HUES64 (cell line): ENCODE measurements at regions not wholly inside any gene's neighbourhood (a gene's known extent, or its start where the extent isn't known, plus 50 kb on each side); places are given as distances from the start of the nearest gene placed in this dataset.
"Not testable (repeated sequence)": the region's sequence is repeated elsewhere in the genome, so short reads cannot be mapped to it uniquely, and the experiment has no call there.

Experiments used
- H3K27ac ChIP-seq: 2 replicates; pipeline ENCODE4 v1.7.0; 2013; ENCODE audit warnings: low read depth, low read length, inconsistent platforms
- H3K27me3 ChIP-seq: 2 replicates; pipeline ENCODE4 v1.6.1; 2013; ENCODE audit warnings: mild to moderate bottlenecking, low read length; ENCODE audit not compliant: insufficient read depth
- H3K36me3 ChIP-seq: 2 replicates; pipeline ENCODE4 v1.6.1; 2013; ENCODE audit warnings: mild to moderate bottlenecking, low read length; ENCODE audit not compliant: insufficient read depth
- H3K4me1 ChIP-seq: 2 replicates; pipeline ENCODE4 v1.6.1; 2013; ENCODE audit warnings: mild to moderate bottlenecking, low read length, moderate library complexity; ENCODE audit not compliant: insufficient read depth
- H3K4me3 ChIP-seq: 2 replicates; pipeline ENCODE4 v1.5.1; 2013; ENCODE audit warnings: mild to moderate bottlenecking, low read length, moderate library complexity
- H3K9ac ChIP-seq: 2 replicates; pipeline ENCODE4 v1.6.1; 2013; ENCODE audit warnings: mild to moderate bottlenecking, low read depth, low read length
- H3K9me3 ChIP-seq: 2 replicates; pipeline ENCODE4 v1.6.1; 2013; ENCODE audit warnings: low read depth, low read length; ENCODE audit not compliant: insufficient read depth
- WGBS: fragments of 150-250, 120-280 bp; methylation state at CpG from one replicate; pipeline ENCODE4 v1.1.7; 2013; ENCODE audit warnings: missing lambda C conversion rate; 5-methylcytosine and 5-hydroxymethylcytosine counted together

- Histone ChIP-seq H3K4me3 (no peak overlapping the region), H3K36me3 (no peaks in the 10 kb centered on the region), H3K27me3 (no peaks in the 10 kb centered on the region), H3K4me1 (no peaks in the 10 kb centered on the region), H3K27ac (no peak overlapping the region), H3K9me3 (no peaks in the 10 kb centered on the region), H3K9ac (no peak overlapping the region)
- 100% methylated on average over 1 of the region's 1 CpG for WGBS
Observed at GRCh38 chr9:17864951-17865350, 286.1 kb downstream of the SH3GL2 start.

DNA sequence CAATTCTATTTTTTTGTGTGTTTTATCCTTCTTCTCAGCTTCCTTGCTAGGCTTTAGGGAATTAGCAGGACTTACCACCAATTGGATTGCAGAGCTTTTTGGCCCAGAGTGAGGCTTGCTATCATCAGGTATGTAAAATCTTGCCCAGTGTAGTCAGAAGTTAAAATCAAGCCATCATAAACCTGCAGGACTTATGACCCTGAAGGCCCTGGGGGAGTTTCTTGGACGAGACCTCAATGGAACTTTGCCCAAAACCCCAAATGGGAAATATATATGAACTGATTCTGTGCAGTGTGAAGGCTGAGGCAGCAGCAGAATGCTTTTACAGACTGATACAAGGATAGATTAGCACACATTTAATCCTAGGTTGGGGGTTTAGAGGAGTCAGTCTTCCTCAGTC lies 287.0 kb downstream of the SH3GL2 start:
- WGBS = 80% methylated on average over 1 of the region's 1 CpG
- no peak overlapping the region for H3K9ac ChIP-seq

GRCh38 chr9:17870722-17871121 lies 291.9 kb downstream of the SH3GL2 start:
- Histone ChIP-seq H3K27ac (no peak overlapping the region), H3K4me3 (no peak overlapping the region), H3K4me1 (no peaks in the 10 kb centered on the region), H3K9me3 (no peaks in the 10 kb centered on the region), H3K27me3 (no peaks in the 10 kb centered on the region), H3K36me3 (no peaks in the 10 kb centered on the region), H3K9ac (no peak overlapping the region)
- 95% methylated on average over 2 of the region's 2 CpGs for WGBS

More for the DNA sequence above, 287.0 kb downstream of the SH3GL2 start:
- no peaks in the 10 kb centered on the region for H3K27me3 ChIP-seq
- no peaks in the 10 kb centered on the region for H3K9me3 ChIP-seq
- no peak overlapping the region for H3K4me3 ChIP-seq
- no peaks in the 10 kb centered on the region for H3K4me1 ChIP-seq
- no peak overlapping the region for H3K27ac ChIP-seq
- no peaks in the 10 kb centered on the region for H3K36me3 ChIP-seq

- Histone ChIP-seq H3K9me3 (no peaks in the 10 kb centered on the region), H3K36me3 (no peaks in the 10 kb centered on the region), H3K27ac (no peak overlapping the region), H3K4me1 (no peaks in the 10 kb centered on the region), H3K4me3 (no peak overlapping the region), H3K9ac (no peak overlapping the region), H3K27me3 (no peaks in the 10 kb centered on the region)
- WGBS = 100% methylated on average over 1 of the region's 2 CpGs
Observed at GRCh38 chr9:17871213-17871890, 292.5 kb downstream of the SH3GL2 start.

GRCh38 chr9:17875886-17876285 lies 297.0 kb downstream of the SH3GL2 start:
- Histone ChIP-seq H3K4me1 (no peaks in the 10 kb centered on the region), H3K9me3 (no peaks in the 10 kb centered on the region), H3K27me3 (no peaks in the 10 kb centered on the region), H3K4me3 (no peak overlapping the region), H3K27ac (no peak overlapping the region), H3K9ac (no peak overlapping the region), H3K36me3 (no peaks in the 10 kb centered on the region)
- 94% methylated on average over 1 of the region's 1 CpG for WGBS

DNA sequence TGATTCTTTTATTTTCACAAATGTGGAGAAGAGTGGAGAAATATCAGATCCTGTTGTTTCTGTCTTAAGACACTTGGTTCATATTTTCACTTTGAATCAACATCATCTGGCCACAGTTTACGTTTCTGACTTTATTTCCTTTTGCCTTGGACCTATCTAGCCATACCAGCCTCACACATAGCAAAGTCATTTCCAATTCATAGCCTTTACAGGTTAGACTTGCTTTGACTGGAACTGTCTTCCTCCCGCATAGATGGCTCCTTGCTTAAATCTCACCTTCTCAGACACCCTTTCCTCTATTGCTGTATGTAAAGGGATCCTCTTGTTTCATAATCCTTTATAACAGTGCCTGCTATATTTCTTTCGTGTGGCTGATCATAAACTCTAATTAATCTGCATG lies 297.8 kb downstream of the SH3GL2 start:
- Histone ChIP-seq H3K4me1 (no peaks in the 10 kb centered on the region), H3K36me3 (no peaks in the 10 kb centered on the region), H3K9ac (no peak overlapping the region), H3K27ac (no peak overlapping the region), H3K4me3 (no peak overlapping the region), H3K27me3 (no peaks in the 10 kb centered on the region), H3K9me3 (no peaks in the 10 kb centered on the region)
- WGBS = 94% methylated on average over 3 of the region's 3 CpGs

GRCh38 chr9:17878810-17879370 lies 300.0 kb downstream of the SH3GL2 start:
- H3K27ac ChIP-seq = no peak overlapping the region
- H3K4me3 ChIP-seq = no peak overlapping the region
- H3K9ac ChIP-seq = no peak overlapping the region
- H3K36me3 ChIP-seq = no peaks in the 10 kb centered on the region
- H3K4me1 ChIP-seq = no peaks in the 10 kb centered on the region
- no peaks in the 10 kb centered on the region for H3K27me3 ChIP-seq
- no peaks in the 10 kb centered on the region for H3K9me3 ChIP-seq
- WGBS = 94% methylated on average over 3 of the region's 3 CpGs

GRCh38 chr9:17881371-17881770 lies 302.5 kb downstream of the SH3GL2 start:
- Histone ChIP-seq H3K9me3 (no peaks in the 10 kb centered on the region), H3K9ac (no peak overlapping the region), H3K27ac (no peak overlapping the region), H3K4me3 (no peak overlapping the region), H3K36me3 (no peaks in the 10 kb centered on the region), H3K4me1 (no peaks in the 10 kb centered on the region), H3K27me3 (no peaks in the 10 kb centered on the region)
- WGBS = 93% methylated on average over 9 of the region's 9 CpGs

DNA sequence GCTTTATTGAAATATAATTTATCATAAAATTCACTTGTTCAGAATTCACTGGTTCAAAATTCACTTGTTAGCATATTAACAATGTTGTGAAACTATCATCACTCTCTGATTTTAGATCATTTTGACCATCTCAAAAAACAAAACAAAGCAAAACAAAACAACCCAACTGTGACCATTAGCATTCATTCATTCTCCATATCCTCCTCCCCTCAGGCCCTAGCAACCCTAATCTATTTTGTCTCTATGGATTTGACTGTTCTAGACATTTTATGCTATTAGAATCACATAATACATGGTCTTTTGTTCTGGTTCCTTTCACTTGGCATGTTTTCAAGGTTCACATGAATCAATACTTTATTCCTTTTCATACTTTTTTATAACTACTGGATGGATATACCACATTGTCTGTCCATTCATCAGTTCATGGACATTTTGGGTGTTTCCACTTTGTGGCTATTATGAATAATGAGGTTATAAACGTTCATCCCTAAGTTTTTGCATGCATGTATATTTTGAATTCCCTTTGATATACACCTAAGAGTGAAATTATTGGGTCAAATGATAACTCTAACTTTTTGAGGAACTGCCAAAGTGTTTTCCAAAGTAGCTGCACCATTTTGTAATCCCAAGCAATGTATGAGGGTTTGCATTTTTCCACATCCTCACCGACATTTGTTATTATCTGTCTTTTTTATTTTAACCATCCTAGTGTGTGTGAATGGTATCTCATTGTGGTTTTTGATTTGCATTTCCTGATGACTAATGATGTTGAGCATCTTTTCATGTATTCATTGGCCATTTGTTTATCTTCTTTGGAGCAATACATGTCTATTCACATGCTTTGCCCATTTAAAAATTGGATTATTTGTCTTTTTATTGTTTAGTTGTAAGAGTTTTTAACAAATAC lies 304.1 kb downstream of the SH3GL2 start:
- no peaks in the 10 kb centered on the region for H3K27me3 ChIP-seq
- H3K4me3 ChIP-seq = no peak overlapping the region
- H3K4me1 ChIP-seq = no peaks in the 10 kb centered on the region
- H3K27ac ChIP-seq = no peak overlapping the region
- H3K9me3 ChIP-seq = no peaks in the 10 kb centered on the region
- H3K36me3 ChIP-seq = no peaks in the 10 kb centered on the region
- H3K9ac ChIP-seq = no peak overlapping the region
- no CpG with 5 or more reads among the region's 2 CpGs for WGBS

DNA sequence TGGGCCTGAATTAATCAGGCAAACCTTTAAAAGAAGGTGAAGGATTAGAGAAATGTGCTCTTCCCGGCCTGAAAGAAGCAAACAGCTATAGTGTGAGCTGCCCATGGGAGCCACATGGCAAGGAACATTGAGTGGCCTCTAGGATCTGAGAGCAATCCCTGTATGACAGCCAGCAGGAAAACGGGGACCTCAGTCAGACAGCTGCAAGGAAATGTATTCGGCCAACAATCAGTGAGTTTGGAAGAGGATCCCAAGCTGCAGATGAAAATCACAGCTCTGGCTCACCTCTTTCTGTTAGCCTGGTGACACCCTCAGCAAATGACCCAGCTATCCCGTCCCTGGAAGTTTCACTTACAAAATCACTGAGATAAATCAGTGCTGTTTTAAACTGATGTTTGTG lies 309.2 kb downstream of the SH3GL2 start:
- 94% methylated on average over 4 of the region's 4 CpGs for WGBS

GRCh38 chr9:17888964-17889363 lies 310.1 kb downstream of the SH3GL2 start:
- H3K9me3 ChIP-seq, H3K27ac ChIP-seq, H3K4me3 ChIP-seq, H3K36me3 ChIP-seq, H3K9ac ChIP-seq, H3K27me3 ChIP-seq, H3K4me1 ChIP-seq: not testable (repeated sequence)
- 89% methylated on average over 1 of the region's 1 CpG for WGBS

More for the DNA sequence above, 309.2 kb downstream of the SH3GL2 start:
- no peaks in the 10 kb centered on the region for H3K4me1 ChIP-seq
- H3K9me3 ChIP-seq = no peaks in the 10 kb centered on the region
- H3K4me3 ChIP-seq = no peak overlapping the region
- H3K27me3 ChIP-seq = no peaks in the 10 kb centered on the region
- no peak overlapping the region for H3K9ac ChIP-seq
- no peak overlapping the region for H3K27ac ChIP-seq
- no peaks in the 10 kb centered on the region for H3K36me3 ChIP-seq
